Neural crest cell (in vitro differentiated cells): ENCODE measurements at regions not wholly inside any gene's neighbourhood (a gene's known extent, or its start where the extent isn't known, plus 50 kb on each side); places are given as distances from the start of the nearest gene placed in this dataset.

Source experiments
- DNase-seq: peaks from one replicate; pipeline ENCODE4 v3.0.0; 2021; ENCODE audit warnings: low read depth, mixed read lengths, low spot score
- H3K27ac Mint-ChIP-seq: one replicate; pipeline ENCODE4 v1.8.0; 2021; ENCODE audit warnings: mild to moderate bottlenecking, mixed read lengths; ENCODE audit not compliant: unreplicated experiment
- H3K27me3 Mint-ChIP-seq: 2 replicates; pipeline ENCODE4 v1.8.0; 2021; ENCODE audit warnings: low read depth, mild to moderate bottlenecking, mixed read lengths
- H3K36me3 Mint-ChIP-seq: 2 replicates; pipeline ENCODE4 v1.8.0; 2021; ENCODE audit warnings: low read depth, mild to moderate bottlenecking, mixed read lengths
- H3K4me1 Mint-ChIP-seq: 2 replicates; pipeline ENCODE4 v1.8.0; 2021; ENCODE audit warnings: mixed read lengths
- H3K4me3 Mint-ChIP-seq: one replicate; pipeline ENCODE4 v1.8.0; 2021; ENCODE audit warnings: mild to moderate bottlenecking, mixed read lengths
- H3K9me3 Mint-ChIP-seq: 2 replicates; pipeline ENCODE4 v1.8.0; 2021; ENCODE audit warnings: mixed read lengths
- CTCF ChIP-seq: fragments of 200-600 bp; sonication (generic); conservative IDR thresholded peaks from 2 replicates; pipeline ENCODE4 v1.5.0; 2021; ENCODE audit warnings: antibody characterized with exemption, mild to moderate bottlenecking

GRCh38 chr5:66340786-66341185 lies 196.7 kb downstream of the SREK1 start:
- no peak for DNase-seq
- TF ChIP-seq CTCF, result no peak
- Mint-ChIP-seq H3K4me1 (peaks cover 9% of the 10 kb centered on the region), H3K4me3 (no peak overlapping the region), H3K27me3 (peaks cover 3% of the 10 kb centered on the region), H3K27ac (no peak overlapping the region), H3K9me3 (no peaks in the 10 kb centered on the region), H3K36me3 (no peaks in the 10 kb centered on the region)

DNA sequence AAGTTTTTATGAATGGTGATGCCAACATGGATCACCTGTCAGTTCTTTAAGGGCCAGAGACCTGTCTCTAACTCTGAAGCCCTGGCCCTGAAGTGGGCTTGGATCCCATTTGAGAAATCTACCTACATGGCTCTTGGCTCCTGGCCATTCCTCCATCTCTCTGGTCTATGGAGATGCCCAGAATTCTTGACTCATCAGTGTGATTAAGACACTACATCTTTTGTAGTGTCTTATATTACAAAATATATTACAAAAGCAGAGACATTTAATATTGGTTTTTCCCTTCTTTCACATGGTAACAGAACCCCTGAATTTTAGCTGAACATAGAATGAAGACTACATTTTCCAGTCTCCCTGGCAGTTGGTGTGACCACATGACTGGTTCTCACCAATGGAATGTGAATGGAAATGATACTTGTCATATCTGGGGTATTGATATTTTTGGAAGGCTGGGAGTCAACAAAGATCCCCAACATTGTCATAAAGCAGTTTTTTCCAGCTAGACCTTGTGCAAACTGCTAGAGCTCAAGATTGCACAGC lies 198.3 kb downstream of the SREK1 start:
- Mint-ChIP-seq H3K9me3 (no peaks in the 10 kb centered on the region), H3K27ac (no peak overlapping the region), H3K4me1 (peaks cover 6% of the 10 kb centered on the region), H3K27me3 (no peaks in the 10 kb centered on the region), H3K36me3 (no peaks in the 10 kb centered on the region), H3K4me3 (no peak overlapping the region)
- no peak for TF ChIP-seq CTCF
- no peak for DNase-seq

DNA sequence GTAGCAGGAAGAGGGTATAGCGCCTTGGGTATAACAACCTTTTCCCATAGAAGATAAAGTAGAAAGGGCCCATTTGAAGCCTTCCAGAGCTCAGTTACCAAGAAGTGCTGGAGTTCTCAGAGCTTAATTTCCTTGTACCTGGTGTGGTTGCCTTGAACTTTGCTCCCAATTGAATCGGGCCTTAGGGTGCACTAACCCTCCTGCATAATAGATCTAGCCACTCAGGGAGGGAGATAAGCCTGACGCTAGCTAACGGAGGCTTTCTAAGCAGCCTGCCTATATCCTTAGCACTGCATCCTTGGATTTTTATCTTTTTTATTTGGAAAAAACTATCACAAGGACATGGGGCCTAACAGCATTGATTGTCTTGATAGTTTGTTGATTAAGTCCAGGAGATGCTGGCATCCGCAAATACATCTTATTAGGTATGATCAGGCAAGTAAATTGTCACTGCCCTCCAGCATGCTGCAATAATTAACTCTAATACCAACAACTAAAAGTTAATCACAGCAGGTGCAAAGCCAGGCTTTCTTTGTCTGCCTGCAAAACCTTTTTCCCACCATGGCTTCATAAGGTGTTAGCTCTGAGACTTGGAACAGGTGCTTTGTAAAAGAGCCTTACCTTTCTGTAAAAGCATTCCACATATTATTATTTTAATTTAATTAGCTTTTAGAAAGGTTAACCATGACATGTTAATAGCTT lies 199.4 kb downstream of the SREK1 start:
- Mint-ChIP-seq H3K36me3 (no peaks in the 10 kb centered on the region), H3K9me3 (no peaks in the 10 kb centered on the region), H3K4me1 (no peaks in the 10 kb centered on the region), H3K27me3 (peaks cover 3% of the 10 kb centered on the region), H3K27ac (no peak overlapping the region), H3K4me3 (no peak overlapping the region)
- no peak for DNase-seq
- TF ChIP-seq CTCF, result no peak

GRCh38 chr5:66344544-66344943 lies 200.4 kb downstream of the SREK1 start:
- Mint-ChIP-seq H3K9me3 (no peaks in the 10 kb centered on the region), H3K4me1 (no peaks in the 10 kb centered on the region), H3K4me3 (no peak overlapping the region), H3K27ac (no peak overlapping the region), H3K27me3 (peaks cover 3% of the 10 kb centered on the region), H3K36me3 (no peaks in the 10 kb centered on the region)
- no peak for TF ChIP-seq CTCF
- no peak for DNase-seq

DNA sequence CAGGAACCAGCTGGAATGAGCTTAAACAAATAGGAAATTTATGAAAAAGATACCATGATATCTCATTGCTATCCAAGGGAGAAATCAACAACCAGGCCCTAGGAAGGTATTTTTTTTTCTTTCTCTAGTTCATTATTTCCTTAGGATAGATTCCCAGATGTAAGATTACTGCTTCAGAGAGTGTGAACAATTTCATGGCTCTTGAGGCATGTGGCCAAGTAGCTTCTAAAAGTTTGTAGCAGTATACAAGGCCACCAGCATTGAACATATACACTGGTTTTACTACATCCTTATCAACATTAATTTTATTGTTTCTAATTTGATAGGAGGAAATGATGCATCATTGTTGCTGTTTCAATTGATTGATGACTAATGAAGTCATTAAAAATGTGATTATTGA lies 201.2 kb downstream of the SREK1 start:
- Mint-ChIP-seq H3K4me1 (no peaks in the 10 kb centered on the region), H3K9me3 (no peaks in the 10 kb centered on the region), H3K4me3 (no peak overlapping the region), H3K27me3 (peaks cover 3% of the 10 kb centered on the region), H3K27ac (no peak overlapping the region), H3K36me3 (no peaks in the 10 kb centered on the region)
- TF ChIP-seq CTCF, result no peak
- DNase-seq, result no peak
